ENCODE measurements at regions not wholly inside any gene's neighbourhood (a gene's known extent, or its start where the extent isn't known, plus 50 kb on each side); places are given as distances from the start of the nearest gene placed in this dataset.
"Not testable (repeated sequence)": the region's sequence is repeated elsewhere in the genome, so short reads cannot be mapped to it uniquely, and the experiment has no call there.

DNA sequence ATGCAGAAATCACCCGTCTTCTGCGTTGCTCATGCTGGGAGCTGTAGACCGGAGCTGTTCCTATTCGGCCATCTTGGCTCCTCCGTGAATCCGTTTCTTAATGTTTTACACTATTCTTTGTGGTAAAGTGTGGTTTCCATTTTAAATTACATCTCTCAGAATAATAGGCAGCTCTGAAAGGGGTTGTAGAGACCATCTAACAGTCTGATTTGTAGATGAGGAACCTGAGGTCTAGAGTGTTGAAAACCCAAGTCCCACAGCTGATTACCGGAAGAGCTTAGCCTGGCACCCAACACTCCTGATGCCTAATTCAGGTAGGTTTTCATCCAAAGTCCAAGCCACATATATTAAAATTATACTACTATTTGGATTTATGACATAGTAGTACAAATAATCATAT, 144.0 kb downstream of the LEPR start:
- H3K9me3 Mint-ChIP-seq = peaks cover 2% of the 10 kb centered on the region
- no peaks in the 10 kb centered on the region for H3K4me1 Mint-ChIP-seq (ENCODE audit: low read depth)
- H3K36me3 Mint-ChIP-seq (ENCODE audit: low read depth) = peaks cover 4% of the 10 kb centered on the region
- H3K27ac Mint-ChIP-seq = no peak overlapping the region
- no peaks in the 10 kb centered on the region for H3K27me3 Mint-ChIP-seq (ENCODE audit: low read depth)
- no peak for DNase-seq
- no peak overlapping the region for H3K4me3 Mint-ChIP-seq
- CTCF ChIA-PET = no interaction called here
- intact Hi-C loops (cut with micrococcal nuclease) = no loop called here

DNA sequence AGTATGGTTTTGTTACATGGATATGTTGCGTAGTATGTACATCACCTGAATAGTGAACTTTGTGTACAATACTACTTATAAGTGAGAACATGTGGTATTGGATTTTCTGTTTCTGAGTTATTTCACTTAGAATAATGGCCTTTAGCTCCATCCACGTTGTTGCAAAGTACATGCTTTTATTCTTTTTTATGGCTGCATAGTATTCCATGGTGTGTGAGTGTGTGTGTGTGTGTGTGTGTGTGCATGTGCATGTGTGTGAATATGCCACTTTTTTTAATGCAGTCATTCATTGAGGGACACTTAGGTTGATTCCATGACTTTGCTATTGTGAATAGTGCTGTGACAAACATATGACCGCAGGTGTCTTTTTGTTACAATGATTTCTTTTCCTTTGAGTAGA, 147.8 kb downstream of the LEPR start:
- CTCF ChIA-PET = no interaction called here
- Mint-ChIP-seq H3K9me3 (peaks cover 2% of the 10 kb centered on the region), H3K4me1 (ENCODE audit: low read depth) (no peaks in the 10 kb centered on the region), H3K27ac (no peak overlapping the region), H3K27me3 (ENCODE audit: low read depth) (no peaks in the 10 kb centered on the region), H3K36me3 (ENCODE audit: low read depth) (peaks cover 4% of the 10 kb centered on the region), H3K4me3 (no peak overlapping the region)
- intact Hi-C loops (cut with micrococcal nuclease) = no loop called here
- no peak for DNase-seq

DNA sequence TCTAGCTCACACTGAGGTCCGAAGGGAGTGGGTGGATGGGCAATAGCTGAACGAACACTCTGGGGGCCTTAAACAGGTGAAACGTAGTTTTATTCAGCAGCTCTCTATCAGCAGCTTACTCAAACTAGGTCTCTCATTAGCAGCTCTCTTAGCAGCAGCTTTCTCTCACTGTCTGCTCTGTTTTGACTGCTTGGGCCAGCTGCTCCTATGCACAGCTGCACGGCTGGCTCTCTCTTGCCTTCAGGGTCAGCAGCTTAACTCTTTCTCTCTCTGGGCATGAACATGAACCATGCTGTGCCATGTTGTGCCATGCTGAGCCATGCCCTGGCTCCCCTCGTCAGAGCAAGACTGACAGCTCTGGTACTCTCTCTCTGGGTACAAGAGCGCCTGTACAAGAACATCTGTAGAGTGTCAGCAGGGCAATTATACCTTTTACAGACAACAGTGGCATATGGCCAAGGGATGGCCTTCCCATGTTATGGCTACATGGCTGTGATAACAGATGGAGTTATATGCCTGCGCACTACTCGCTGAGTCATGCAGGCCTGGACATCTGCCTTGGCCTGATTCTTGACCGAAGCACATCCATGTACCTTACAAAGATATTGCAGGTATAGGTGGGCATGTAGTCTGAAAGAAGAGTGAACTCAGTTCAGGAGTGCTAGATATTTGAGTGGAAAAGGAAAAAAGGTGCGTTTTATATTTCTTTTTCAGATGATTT, 152.4 kb downstream of the LEPR start:
- no peak for DNase-seq
- H3K4me1 Mint-ChIP-seq (ENCODE audit: low read depth) = no peaks in the 10 kb centered on the region
- peaks cover 2% of the 10 kb centered on the region for H3K9me3 Mint-ChIP-seq
- no peak overlapping the region for H3K27ac Mint-ChIP-seq
- H3K36me3 Mint-ChIP-seq (ENCODE audit: low read depth) = peaks cover 3% of the 10 kb centered on the region
- H3K27me3 Mint-ChIP-seq (ENCODE audit: low read depth) = no peaks in the 10 kb centered on the region
- CTCF ChIA-PET = interaction anchor here (0.6 kb wide), 1 partner anchor 120 kb away, joined by 3 read pairs; no protein-coding TSS in a partner anchor
- intact Hi-C loops (cut with micrococcal nuclease) = no loop called here
- H3K4me3 Mint-ChIP-seq = no peak overlapping the region

DNA sequence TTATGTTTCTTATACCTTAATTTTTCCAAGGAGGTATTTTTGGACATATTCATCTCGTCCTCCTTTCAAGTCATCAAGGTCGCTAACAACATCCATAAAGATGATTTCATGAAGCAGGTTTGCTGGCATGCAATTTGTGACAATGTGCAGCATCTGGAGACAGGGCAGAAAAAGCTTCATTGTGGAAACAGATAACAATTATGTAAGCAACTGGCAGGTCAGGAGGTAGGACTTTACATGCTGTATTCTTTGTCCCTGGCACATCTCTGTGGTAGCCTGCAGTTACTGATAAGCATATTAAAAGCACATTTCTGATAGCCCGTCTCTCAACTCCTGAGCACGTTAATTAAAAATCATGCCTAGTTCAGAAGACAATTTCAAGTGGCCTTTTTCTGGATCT, 156.8 kb downstream of the LEPR start:
- Mint-ChIP-seq H3K27ac (no peak overlapping the region), H3K9me3 (no peaks in the 10 kb centered on the region), H3K4me1 (ENCODE audit: low read depth) (no peaks in the 10 kb centered on the region), H3K4me3 (no peak overlapping the region), H3K36me3 (ENCODE audit: low read depth) (no peaks in the 10 kb centered on the region), H3K27me3 (ENCODE audit: low read depth) (no peaks in the 10 kb centered on the region)
- CTCF ChIA-PET = no interaction called here
- no peak for DNase-seq
- intact Hi-C loops (cut with micrococcal nuclease) = no loop called here

DNA sequence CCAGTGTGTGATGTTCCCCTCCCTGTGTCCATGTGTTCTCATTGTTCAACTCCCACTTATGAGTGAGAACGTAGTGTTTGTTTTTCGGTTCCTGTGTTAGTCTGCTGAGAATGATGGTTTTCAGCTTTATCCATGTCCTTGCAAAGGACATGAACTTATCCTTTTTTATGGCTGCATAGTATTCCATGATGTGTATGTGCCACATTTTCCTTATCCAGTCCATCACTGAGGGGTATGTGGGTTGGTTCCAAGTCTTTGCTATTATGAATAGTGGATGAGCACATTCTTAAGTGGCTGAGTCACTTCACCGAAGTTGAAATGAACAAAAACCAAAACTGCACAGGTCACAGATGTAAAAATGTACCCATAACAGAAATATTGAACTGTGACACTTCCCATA, 157.5 kb downstream of the LEPR start:
- H3K27ac Mint-ChIP-seq; H3K36me3 Mint-ChIP-seq (ENCODE audit: low read depth); intact Hi-C loops (cut with micrococcal nuclease); DNase-seq; CTCF ChIA-PET; H3K4me3 Mint-ChIP-seq; H3K27me3 Mint-ChIP-seq (ENCODE audit: low read depth); H3K4me1 Mint-ChIP-seq (ENCODE audit: low read depth); H3K9me3 Mint-ChIP-seq: not testable (repeated sequence)

DNA sequence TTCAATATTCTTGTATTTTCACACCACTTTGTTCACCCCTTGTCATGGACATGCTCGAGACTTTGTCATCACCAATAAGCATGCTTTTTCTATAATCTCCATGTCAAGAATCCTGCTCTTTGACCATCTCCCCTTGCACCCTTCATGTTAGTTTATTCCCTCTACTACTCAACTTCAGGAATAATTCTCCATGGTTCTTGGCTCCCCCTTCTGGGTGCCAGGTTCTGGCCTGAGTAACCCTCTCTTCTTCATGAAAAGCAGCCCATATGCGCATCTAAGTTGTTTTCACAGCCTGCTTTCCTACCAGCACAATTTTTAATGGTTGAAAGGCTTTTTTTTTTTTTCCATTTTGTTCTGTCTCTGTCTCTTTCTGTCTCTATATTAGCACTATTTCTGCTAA, 160.7 kb downstream of the LEPR start:
- no peak for DNase-seq
- CTCF ChIA-PET = no interaction called here
- intact Hi-C loops (cut with micrococcal nuclease) = no loop called here
- H3K4me3 Mint-ChIP-seq = no peak overlapping the region
- H3K27ac Mint-ChIP-seq = no peak overlapping the region
- H3K36me3 Mint-ChIP-seq (ENCODE audit: low read depth) = no peaks in the 10 kb centered on the region
- no peaks in the 10 kb centered on the region for H3K4me1 Mint-ChIP-seq (ENCODE audit: low read depth)
- H3K27me3 Mint-ChIP-seq (ENCODE audit: low read depth) = no peaks in the 10 kb centered on the region
- peaks cover 2% of the 10 kb centered on the region for H3K9me3 Mint-ChIP-seq

DNA sequence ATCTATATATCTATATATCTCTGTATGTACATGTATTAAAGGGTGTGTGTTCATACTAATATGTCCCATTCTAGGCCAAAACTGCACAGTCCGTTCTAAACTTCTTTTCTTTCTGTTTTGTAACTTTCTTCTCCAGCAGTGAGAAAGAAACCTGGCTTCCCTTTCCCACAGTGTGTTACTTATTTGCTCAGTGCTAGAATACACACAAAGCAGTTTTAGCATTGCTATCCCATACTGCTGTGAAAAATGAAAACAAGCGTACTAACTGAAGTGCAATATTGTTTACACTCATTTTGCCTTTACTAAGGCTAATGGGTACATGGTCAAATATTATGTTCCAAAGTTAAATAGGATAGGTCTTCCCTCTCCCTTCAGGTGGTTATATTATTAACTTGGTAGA, 163.9 kb downstream of the LEPR start:
- CTCF ChIA-PET = no interaction called here
- H3K27me3 Mint-ChIP-seq (ENCODE audit: low read depth) = no peaks in the 10 kb centered on the region
- H3K9me3 Mint-ChIP-seq = peaks cover 2% of the 10 kb centered on the region
- DNase-seq = no peak
- H3K4me1 Mint-ChIP-seq (ENCODE audit: low read depth) = no peaks in the 10 kb centered on the region
- H3K4me3 Mint-ChIP-seq = no peak overlapping the region
- intact Hi-C loops (cut with micrococcal nuclease) = no loop called here
- H3K27ac Mint-ChIP-seq = no peak overlapping the region
- no peaks in the 10 kb centered on the region for H3K36me3 Mint-ChIP-seq (ENCODE audit: low read depth)

DNA sequence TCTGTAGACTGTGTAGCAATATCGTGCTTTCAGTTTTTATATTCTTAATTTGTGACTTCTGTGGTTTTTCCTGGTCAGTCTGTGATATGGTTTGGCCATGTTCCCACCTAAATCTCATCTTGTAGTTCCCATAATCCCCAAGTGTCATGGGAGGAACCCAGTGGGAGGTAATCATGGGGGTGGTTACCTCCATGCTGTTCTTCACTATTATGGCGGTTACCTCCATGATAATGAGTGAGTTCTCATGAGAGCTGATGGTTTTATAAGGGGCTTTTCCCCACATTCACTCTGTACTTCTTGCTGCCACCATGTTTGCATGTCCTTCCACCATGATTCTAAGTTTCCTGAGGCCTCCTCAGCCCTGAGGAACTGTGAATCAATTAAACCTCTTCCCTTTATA, 169.8 kb downstream of the LEPR start:
- CTCF ChIA-PET = no interaction called here
- Mint-ChIP-seq H3K4me3 (no peak overlapping the region), H3K27ac (no peak overlapping the region), H3K36me3 (ENCODE audit: low read depth) (no peaks in the 10 kb centered on the region), H3K4me1 (ENCODE audit: low read depth) (no peaks in the 10 kb centered on the region), H3K9me3 (no peaks in the 10 kb centered on the region), H3K27me3 (ENCODE audit: low read depth) (no peaks in the 10 kb centered on the region)
- DNase-seq = no peak
- intact Hi-C loops (cut with micrococcal nuclease) = no loop called here

DNA sequence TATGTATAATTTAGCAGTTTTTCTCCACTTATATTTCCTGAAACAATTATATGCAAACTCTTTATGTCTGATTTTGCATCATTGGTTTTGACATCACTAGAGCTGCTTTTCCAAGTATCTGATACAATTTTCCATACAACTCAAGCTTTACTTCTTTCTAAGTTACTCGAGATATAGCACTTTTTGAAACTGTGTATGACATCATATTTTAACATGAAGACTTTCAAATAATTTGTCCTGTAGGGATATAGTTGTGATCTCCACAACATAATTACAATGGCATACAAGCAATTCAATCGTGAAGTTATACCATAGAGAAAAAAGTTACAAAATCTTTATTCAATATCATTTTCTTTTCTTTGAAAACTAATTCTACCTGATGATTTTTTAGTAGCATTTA, 173.0 kb downstream of the LEPR start:
- no peaks in the 10 kb centered on the region for H3K4me1 Mint-ChIP-seq (ENCODE audit: low read depth)
- no peak overlapping the region for H3K4me3 Mint-ChIP-seq
- intact Hi-C loops (cut with micrococcal nuclease) = no loop called here
- no peak overlapping the region for H3K27ac Mint-ChIP-seq
- CTCF ChIA-PET = interaction anchor here (0.6 kb wide), 1 partner anchor 22 kb away, joined by 3 read pairs; no protein-coding TSS in a partner anchor
- H3K9me3 Mint-ChIP-seq = no peaks in the 10 kb centered on the region
- DNase-seq = no peak
- no peaks in the 10 kb centered on the region for H3K36me3 Mint-ChIP-seq (ENCODE audit: low read depth)
- no peaks in the 10 kb centered on the region for H3K27me3 Mint-ChIP-seq (ENCODE audit: low read depth)

DNA sequence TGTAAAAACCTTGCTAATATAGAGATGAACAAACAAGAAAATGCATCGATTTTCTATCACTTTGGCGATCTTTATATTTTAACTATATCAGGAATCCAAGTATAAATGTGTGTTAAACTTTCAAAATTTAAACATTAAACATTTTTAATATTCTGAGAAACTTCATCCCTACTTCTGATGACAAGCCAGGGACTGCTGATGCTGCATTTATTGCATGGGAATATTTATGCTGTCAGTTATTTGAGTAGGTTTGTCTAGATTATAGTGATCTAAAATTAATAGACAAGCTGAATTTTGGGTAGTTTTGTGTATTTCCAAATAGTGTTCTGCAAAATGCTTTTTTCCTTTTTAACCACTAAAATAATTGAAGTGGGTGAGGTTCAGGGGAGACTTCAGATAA, 175.3 kb downstream of the LEPR start:
- Mint-ChIP-seq H3K27ac (no peak overlapping the region), H3K27me3 (ENCODE audit: low read depth) (no peaks in the 10 kb centered on the region), H3K36me3 (ENCODE audit: low read depth) (no peaks in the 10 kb centered on the region), H3K4me3 (no peak overlapping the region), H3K4me1 (ENCODE audit: low read depth) (no peaks in the 10 kb centered on the region), H3K9me3 (no peaks in the 10 kb centered on the region)
- intact Hi-C loops (cut with micrococcal nuclease) = no loop called here
- CTCF ChIA-PET = no interaction called here
- DNase-seq = no peak

DNA sequence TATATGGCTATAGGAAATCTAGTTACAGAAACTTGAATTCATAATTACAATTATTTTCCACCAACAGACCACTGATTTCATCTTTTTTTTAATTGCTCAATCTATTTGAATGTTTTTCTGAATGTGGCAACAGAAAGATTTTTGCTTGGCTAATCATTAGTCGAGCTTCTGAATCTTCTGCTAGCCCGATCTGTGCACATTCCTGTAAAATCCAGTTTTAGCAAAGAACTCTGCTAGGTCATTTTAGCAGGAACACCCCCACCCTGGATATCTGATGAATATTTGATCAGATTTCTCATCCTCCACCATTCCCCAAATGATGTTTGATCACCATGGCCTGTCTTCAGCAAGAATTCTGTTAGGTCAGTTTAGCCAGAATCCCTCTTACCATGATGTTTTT, 176.3 kb downstream of the LEPR start:
- Mint-ChIP-seq H3K9me3 (no peaks in the 10 kb centered on the region), H3K4me1 (ENCODE audit: low read depth) (no peaks in the 10 kb centered on the region), H3K27ac (no peak overlapping the region), H3K27me3 (ENCODE audit: low read depth) (no peaks in the 10 kb centered on the region), H3K36me3 (ENCODE audit: low read depth) (no peaks in the 10 kb centered on the region), H3K4me3 (no peak overlapping the region)
- intact Hi-C loops (cut with micrococcal nuclease) = no loop called here
- DNase-seq = no peak
- CTCF ChIA-PET = no interaction called here

DNA sequence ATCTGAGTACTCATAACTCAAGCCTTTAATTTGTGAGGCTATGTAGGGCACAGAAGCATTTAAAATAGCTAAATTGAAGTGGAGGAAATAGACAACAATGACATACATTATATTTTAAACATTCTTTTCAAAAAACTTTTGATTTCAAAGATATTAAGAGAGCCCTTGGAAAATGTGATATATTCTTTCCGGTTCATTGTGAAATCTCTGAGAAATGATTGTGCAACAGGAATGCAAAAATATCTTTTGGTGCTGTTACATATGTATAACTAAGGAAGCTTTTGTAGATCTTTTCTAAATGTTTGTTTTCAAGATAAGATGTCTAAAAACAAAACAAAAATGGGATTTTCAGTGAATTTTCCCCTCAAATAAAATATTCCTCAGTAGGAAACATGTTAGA, 185.2 kb downstream of the LEPR start:
- intact Hi-C loops (cut with micrococcal nuclease) = loop anchor here (10.0 kb wide), 1 partner anchor 111 kb away; no protein-coding TSS in a partner anchor
- H3K9me3 Mint-ChIP-seq = no peaks in the 10 kb centered on the region
- CTCF ChIA-PET = no interaction called here
- no peak overlapping the region for H3K4me3 Mint-ChIP-seq
- H3K36me3 Mint-ChIP-seq (ENCODE audit: low read depth) = no peaks in the 10 kb centered on the region
- H3K4me1 Mint-ChIP-seq (ENCODE audit: low read depth) = no peaks in the 10 kb centered on the region
- DNase-seq = no peak
- H3K27me3 Mint-ChIP-seq (ENCODE audit: low read depth) = no peaks in the 10 kb centered on the region
- H3K27ac Mint-ChIP-seq = no peak overlapping the region

DNA sequence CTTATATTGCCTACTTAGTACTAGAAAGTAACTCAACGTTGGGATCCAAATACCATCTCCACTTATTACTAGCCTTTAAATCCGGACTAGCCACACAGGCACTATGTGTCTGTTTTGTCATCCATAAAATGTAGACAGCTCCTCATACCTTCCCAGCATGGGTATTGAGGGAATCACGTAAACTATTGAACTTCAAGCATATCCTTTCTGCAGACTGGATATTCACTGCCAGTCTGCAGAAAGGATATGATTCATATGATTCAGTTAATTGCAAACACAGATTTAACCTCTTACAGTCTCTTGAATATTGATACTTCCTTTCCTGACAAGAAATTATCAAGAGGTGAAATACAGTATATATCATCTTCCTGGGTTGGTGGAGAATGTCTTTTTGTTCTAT, 186.0 kb downstream of the LEPR start:
- Mint-ChIP-seq H3K27me3 (ENCODE audit: low read depth) (no peaks in the 10 kb centered on the region), H3K9me3 (no peaks in the 10 kb centered on the region), H3K4me3 (no peak overlapping the region), H3K4me1 (ENCODE audit: low read depth) (no peaks in the 10 kb centered on the region), H3K36me3 (ENCODE audit: low read depth) (no peaks in the 10 kb centered on the region), H3K27ac (no peak overlapping the region)
- intact Hi-C loops (cut with micrococcal nuclease) = loop anchor here (10.0 kb wide), 1 partner anchor 112 kb away; no protein-coding TSS in a partner anchor
- no peak for DNase-seq
- CTCF ChIA-PET = no interaction called here

Data from activated naive CD4-positive, alpha-beta T cell treated with anti-CD3 and anti-CD28 coated beads for 36 hours (primary cell).